MG63 (cell line): ENCODE measurements at regions not wholly inside any gene's neighbourhood (a gene's known extent, or its start where the extent isn't known, plus 50 kb on each side); places are given as distances from the start of the nearest gene placed in this dataset.
A peak's percentile ranks its signal among the peaks of the same experiment; 100 is the strongest.

ENCODE experiments used
- DNase-seq: peaks from one replicate; pipeline ENCODE4 v3.0.0-alpha.2; 2020
- H3K27me3 ChIP-seq: fragments of 250-450 bp; sonication (Bioruptor Pico); 2 replicates; pipeline ENCODE4 v1.5.1; 2020; ENCODE audit warnings: mild to moderate bottlenecking, moderate library complexity
- H3K36me3 ChIP-seq: fragments of 250-450 bp; sonication (Bioruptor Pico); 2 replicates; pipeline ENCODE4 v1.5.1; 2020; ENCODE audit warnings: mild to moderate bottlenecking, moderate library complexity
- H3K4me3 ChIP-seq: fragments of 250-450 bp; sonication (Bioruptor Pico); 2 replicates; pipeline ENCODE4 v1.5.1; 2020; ENCODE audit warnings: mild to moderate bottlenecking, moderate library complexity
- H3K9me3 ChIP-seq: fragments of 250-450 bp; sonication (Bioruptor Pico); 2 replicates; pipeline ENCODE4 v1.5.1; 2020; ENCODE audit warnings: mild to moderate bottlenecking, moderate library complexity

- H3K36me3 ChIP-seq, result no peaks in the 10 kb centered on the region
- DNase-seq, result peak; percentile 82
- H3K27me3 ChIP-seq, result no peaks in the 10 kb centered on the region
- no peaks in the 10 kb centered on the region for H3K9me3 ChIP-seq
- H3K4me3 ChIP-seq, result no peak overlapping the region
Observed at GRCh38 chr17:72393553-72393952, 272.7 kb downstream of the SOX9 start.

GRCh38 chr17:72394531-72394930 is 273.7 kb downstream of the SOX9 start:
- H3K27me3 ChIP-seq, result no peaks in the 10 kb centered on the region
- H3K9me3 ChIP-seq, result no peaks in the 10 kb centered on the region
- no peak overlapping the region for H3K4me3 ChIP-seq
- peak; percentile 45 for DNase-seq
- no peaks in the 10 kb centered on the region for H3K36me3 ChIP-seq

GRCh38 chr17:72396121-72396520 is 275.3 kb downstream of the SOX9 start:
- H3K36me3 ChIP-seq, result no peaks in the 10 kb centered on the region
- H3K4me3 ChIP-seq, result no peak overlapping the region
- no peaks in the 10 kb centered on the region for H3K9me3 ChIP-seq
- no peaks in the 10 kb centered on the region for H3K27me3 ChIP-seq
- DNase-seq, result no peak

- H3K9me3 ChIP-seq, result no peaks in the 10 kb centered on the region
- no peak overlapping the region for H3K4me3 ChIP-seq
- DNase-seq, result no peak
Observed at GRCh38 chr17:72397223-72397667, 276.4 kb downstream of the SOX9 start.

GRCh38 chr17:72397687-72398086 is 276.9 kb downstream of the SOX9 start:
- Histone ChIP-seq H3K36me3 (no peaks in the 10 kb centered on the region), H3K4me3 (no peak overlapping the region), H3K27me3 (no peaks in the 10 kb centered on the region), H3K9me3 (no peaks in the 10 kb centered on the region)
- no peak for DNase-seq

More at GRCh38 chr17:72397223-72397667, 276.4 kb downstream of the SOX9 start:
- Histone ChIP-seq H3K27me3 (no peaks in the 10 kb centered on the region), H3K36me3 (no peaks in the 10 kb centered on the region)

- H3K27me3 ChIP-seq, result no peaks in the 10 kb centered on the region
- H3K4me3 ChIP-seq, result no peak overlapping the region
- H3K36me3 ChIP-seq, result no peaks in the 10 kb centered on the region
- no peaks in the 10 kb centered on the region for H3K9me3 ChIP-seq
- DNase-seq, result no peak
Observed at GRCh38 chr17:72399023-72399607, 278.3 kb downstream of the SOX9 start.

GRCh38 chr17:72399608-72400487 is 279.0 kb downstream of the SOX9 start:
- no peak overlapping the region for H3K4me3 ChIP-seq
- H3K9me3 ChIP-seq, result no peaks in the 10 kb centered on the region
- no peaks in the 10 kb centered on the region for H3K27me3 ChIP-seq
- H3K36me3 ChIP-seq, result no peaks in the 10 kb centered on the region
- no peak for DNase-seq

GRCh38 chr17:72400488-72400827 is 279.6 kb downstream of the SOX9 start:
- no peak for DNase-seq
- no peak overlapping the region for H3K4me3 ChIP-seq
- no peaks in the 10 kb centered on the region for H3K36me3 ChIP-seq
- no peaks in the 10 kb centered on the region for H3K9me3 ChIP-seq
- H3K27me3 ChIP-seq, result no peaks in the 10 kb centered on the region

GRCh38 chr17:72400863-72401262 is 280.0 kb downstream of the SOX9 start:
- Histone ChIP-seq H3K27me3 (no peaks in the 10 kb centered on the region), H3K36me3 (no peaks in the 10 kb centered on the region), H3K9me3 (no peaks in the 10 kb centered on the region), H3K4me3 (no peak overlapping the region)
- DNase-seq, result no peak

- Histone ChIP-seq H3K9me3 (no peaks in the 10 kb centered on the region), H3K4me3 (no peak overlapping the region), H3K36me3 (no peaks in the 10 kb centered on the region), H3K27me3 (no peaks in the 10 kb centered on the region)
- DNase-seq, result no peak
Observed at GRCh38 chr17:72401883-72402726, 281.3 kb downstream of the SOX9 start.

GRCh38 chr17:72402727-72403210 is 281.9 kb downstream of the SOX9 start:
- Histone ChIP-seq H3K27me3 (no peaks in the 10 kb centered on the region), H3K9me3 (no peaks in the 10 kb centered on the region), H3K36me3 (no peaks in the 10 kb centered on the region), H3K4me3 (no peak overlapping the region)
- DNase-seq, result no peak

- H3K27me3 ChIP-seq, result no peaks in the 10 kb centered on the region
- DNase-seq, result no peak
Observed at GRCh38 chr17:72403713-72404209, 282.9 kb downstream of the SOX9 start.

GRCh38 chr17:72404872-72405271 is 284.1 kb downstream of the SOX9 start:
- H3K4me3 ChIP-seq, result no peak overlapping the region
- no peak for DNase-seq

More at GRCh38 chr17:72403713-72404209, 282.9 kb downstream of the SOX9 start:
- H3K9me3 ChIP-seq, result no peaks in the 10 kb centered on the region
- no peaks in the 10 kb centered on the region for H3K36me3 ChIP-seq
- H3K4me3 ChIP-seq, result no peak overlapping the region

GRCh38 chr17:72405662-72406230 is 284.9 kb downstream of the SOX9 start:
- no peaks in the 10 kb centered on the region for H3K9me3 ChIP-seq
- no peak overlapping the region for H3K4me3 ChIP-seq
- no peaks in the 10 kb centered on the region for H3K27me3 ChIP-seq
- no peak for DNase-seq
- H3K36me3 ChIP-seq, result no peaks in the 10 kb centered on the region

More at GRCh38 chr17:72404872-72405271, 284.1 kb downstream of the SOX9 start:
- Histone ChIP-seq H3K36me3 (no peaks in the 10 kb centered on the region), H3K9me3 (no peaks in the 10 kb centered on the region), H3K27me3 (no peaks in the 10 kb centered on the region)

- no peak for DNase-seq
- H3K9me3 ChIP-seq, result no peaks in the 10 kb centered on the region
- no peaks in the 10 kb centered on the region for H3K36me3 ChIP-seq
- H3K4me3 ChIP-seq, result no peak overlapping the region
- no peaks in the 10 kb centered on the region for H3K27me3 ChIP-seq
Observed at GRCh38 chr17:72406498-72406897, 285.7 kb downstream of the SOX9 start.

- H3K9me3 ChIP-seq, result no peaks in the 10 kb centered on the region
- H3K27me3 ChIP-seq, result no peaks in the 10 kb centered on the region
- DNase-seq, result peak; percentile 98
- no peaks in the 10 kb centered on the region for H3K36me3 ChIP-seq
- H3K4me3 ChIP-seq, result no peak overlapping the region
Observed at GRCh38 chr17:72407336-72407909, 286.6 kb downstream of the SOX9 start.
